ENCODE measurements at regions not wholly inside any gene's neighbourhood (a gene's known extent, or its start where the extent isn't known, plus 50 kb on each side); places are given as distances from the start of the nearest gene placed in this dataset.

- no peak overlapping the region for H3K27ac ChIP-seq (ENCODE audit: insufficient read depth, low read length)
- dilution Hi-C loops (cut with HindIII; ENCODE audit: low sequenced_read_pairs, unreplicated experiment) = no loop called here
- no peak overlapping the region for H2AFZ ChIP-seq (replicated peaks; ENCODE audit: low read length, poor library complexity)
These were observed 532.8 kb upstream of the KLF4 start for GRCh38 chr9:108022246-108022935.

More at GRCh38 chr9:108022246-108022935, 532.8 kb upstream of the KLF4 start:
- no CpG with 5 or more reads among the region's 4 CpGs for WGBS, 2 experiments (ENCODE audit: extremely low coverage in 2 of 2, insufficient read length in 1 of 2)
- in situ Hi-C loops (cut with MboI; ENCODE audit: low sequenced_read_pairs) = no loop called here
- no peaks in the 10 kb centered on the region; the same call in 1 of the 2 replicates for H3K27me3 ChIP-seq (ENCODE audit: control insufficient read depth, insufficient read depth, low read length)
- no peak overlapping the region for H3K4me3 ChIP-seq (ENCODE audit: insufficient read depth, low read depth, low read length)
- no peak overlapping the region for H3K23ac ChIP-seq (ENCODE audit: low read depth, low read length)
- H2BK120ac ChIP-seq (ENCODE audit: low read depth, low read length) = no peak overlapping the region
- ATAC-seq (ENCODE audit: low read depth) (no peak), DNase-seq (no peak)
- H2AK9ac ChIP-seq (replicated peaks; ENCODE audit: low read depth, low read length, poor library complexity) = no peak overlapping the region
- no peaks in the 10 kb centered on the region for H3K36me3 ChIP-seq (ENCODE audit: control insufficient read depth, insufficient read depth, low read length)
- ChIA-PET POLR2A (ENCODE audit: unreplicated experiment) (no interaction called here), CTCF (no interaction called here)
- no peak overlapping the region for H2BK15ac ChIP-seq (ENCODE audit: low read depth, low read length)
- intact Hi-C loops (cut with micrococcal nuclease) = no loop called here
- H2AK5ac ChIP-seq (ENCODE audit: low read depth, low read length) = no peak overlapping the region
- H3K9me3 ChIP-seq (ENCODE audit: control insufficient read depth, insufficient read depth, low read length) = no peaks in the 10 kb centered on the region
- no peaks in the 10 kb centered on the region for H3K9me1 ChIP-seq (ENCODE audit: insufficient read depth, low read length)
- TF ChIP-seq POLR2A (IDR thresholded peaks at IDR 0.05; ENCODE audit: low read depth, low read length) (no peak), BHLHE40 (IDR thresholded peaks at IDR 0.05; ENCODE audit: low read depth, low read length) (no peak), RFX5 (IDR thresholded peaks at IDR 0.05; ENCODE audit: low read depth, low read length) (no peak), MAFK (IDR thresholded peaks at IDR 0.05; ENCODE audit: low read depth, low read length) (no peak), CHD1 (IDR thresholded peaks at IDR 0.05; ENCODE audit: low read depth, low read length) (no peak), SMC3 (IDR thresholded peaks at IDR 0.05; ENCODE audit: low read depth, low read length) (no peak), RAD21 (IDR thresholded peaks at IDR 0.05; ENCODE audit: low read length) (no peak), CTCF (conservative IDR thresholded peaks at IDR 0.05; ENCODE audit: low read depth, low read length) (no peak), RCOR1 (IDR thresholded peaks at IDR 0.05; ENCODE audit: insufficient replicate concordance, low read length) (no peak), MXI1 (IDR thresholded peaks at IDR 0.05; ENCODE audit: borderline replicate concordance, low read depth, low read length) (no peak), CEBPB (IDR thresholded peaks at IDR 0.05; ENCODE audit: low read depth, low read length) (no peak), ELK1 (IDR thresholded peaks at IDR 0.05; ENCODE audit: borderline replicate concordance, low read depth, low read length) (no peak)
- H3K56ac ChIP-seq (ENCODE audit: extremely low read depth, insufficient read depth, low read length) = no peak overlapping the region
- H4K91ac ChIP-seq (ENCODE audit: insufficient read depth, low read depth, low read length) = no peak overlapping the region
- H3K9ac ChIP-seq (ENCODE audit: low read depth, low read length) = no peak overlapping the region
- H3K14ac ChIP-seq (replicated peaks; ENCODE audit: low read depth, low read length) = no peak overlapping the region
- H2BK5ac ChIP-seq (ENCODE audit: low read depth, low read length, poor library complexity, severe bottlenecking) = no peak overlapping the region
- no peak overlapping the region for H3K4ac ChIP-seq (ENCODE audit: low read depth, low read length)
- H4K5ac ChIP-seq (ENCODE audit: low read depth, low read length) = no peak overlapping the region
- H3K79me1 ChIP-seq (ENCODE audit: low read depth in 1 of 2, low read length in 2 of 2) = no peaks in the 10 kb centered on the region
- no peaks in the 10 kb centered on the region for H3K4me1 ChIP-seq (ENCODE audit: control insufficient read depth, insufficient read depth, low read length)
- no peak overlapping the region for H3K18ac ChIP-seq (ENCODE audit: low read depth, low read length)
- H4K8ac ChIP-seq (ENCODE audit: low read depth in 2 of 2, low read length in 2 of 2) = no peak overlapping the region
- no peak overlapping the region for H3K4me2 ChIP-seq (ENCODE audit: low read depth, low read length)
- no TSS peak for BruUV-seq (replicated peaks)
- H2BK20ac ChIP-seq (ENCODE audit: low read depth, low read length) = no peak overlapping the region
- H4K20me1 ChIP-seq (ENCODE audit: insufficient read depth, low read length) = no peaks in the 10 kb centered on the region
